ENCODE measurements at regions not wholly inside any gene's neighbourhood (a gene's known extent, or its start where the extent isn't known, plus 50 kb on each side); places are given as distances from the start of the nearest gene placed in this dataset.

DNA sequence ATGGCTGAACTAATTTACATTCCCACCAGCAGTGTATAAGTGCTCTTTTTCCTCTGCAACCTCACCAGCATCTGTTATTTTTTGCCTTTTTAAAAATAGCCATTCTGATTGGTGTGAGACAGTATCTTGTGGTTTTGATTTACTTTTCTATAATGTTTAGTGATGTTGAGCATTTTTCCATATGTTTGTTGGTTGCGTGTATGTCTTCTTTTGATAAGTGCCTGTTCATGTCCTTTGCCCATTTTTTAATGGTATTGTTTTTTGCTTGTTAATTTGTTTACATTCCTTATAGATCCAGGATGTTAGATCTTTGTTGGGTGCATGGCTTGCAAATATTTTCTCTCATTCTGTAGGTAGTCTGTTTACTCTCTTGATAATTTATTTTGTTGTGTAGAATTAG, 169.9 kb downstream of the PRL start:
- H4K20me1 ChIP-seq (ENCODE audit: control insufficient read depth, extremely low read depth, insufficient read depth, low read length), result no peaks in the 10 kb centered on the region
- H3K27ac ChIP-seq (ENCODE audit: control insufficient read depth, insufficient read depth, low read length), result no peak overlapping the region
- no peaks in the 10 kb centered on the region for H3K27me3 ChIP-seq (ENCODE audit: control insufficient read depth, extremely low read depth, insufficient read depth, low read length)
- dilution Hi-C loops (cut with MboI; ENCODE audit: extremely low pct_ligation_motif_present, low sequenced_read_pairs), result no loop called here
- no peaks in the 10 kb centered on the region for H3K79me2 ChIP-seq (ENCODE audit: control insufficient read depth, insufficient read depth, low read length)
- FAIRE-seq (no peak), DNase-seq (ENCODE audit: low read depth, low spot score) (no peak)
- no peaks in the 10 kb centered on the region for H3K9me1 ChIP-seq (ENCODE audit: control insufficient read depth, extremely low read depth, insufficient read depth, low read length)
- no peaks in the 10 kb centered on the region for H3K36me3 ChIP-seq (ENCODE audit: control insufficient read depth in 2 of 2, extremely low read depth in 1 of 2, insufficient read depth in 2 of 2, low read length in 2 of 2)
- H3K4me3 ChIP-seq (ENCODE audit: control insufficient read depth in 2 of 3, extremely low read depth in 1 of 3, insufficient read depth in 2 of 3, low read depth in 1 of 3, low read length in 3 of 3), result no peak overlapping the region
- H3K9me3 ChIP-seq (ENCODE audit: control insufficient read depth, low read depth, low read length), result no peaks in the 10 kb centered on the region
- no peaks in the 10 kb centered on the region for H3K4me1 ChIP-seq (ENCODE audit: control insufficient read depth, extremely low read depth, insufficient read depth, low read length)
- H3K4me2 ChIP-seq (ENCODE audit: control insufficient read depth, extremely low read depth, insufficient read depth, low read depth, low read length), result no peak overlapping the region
- no peak overlapping the region for H3K9ac ChIP-seq (ENCODE audit: control insufficient read depth, extremely low read depth, insufficient read depth, low read length)
- H2AFZ ChIP-seq (ENCODE audit: control insufficient read depth, low read length), result no peak overlapping the region
- TF ChIP-seq, protein P1, sequence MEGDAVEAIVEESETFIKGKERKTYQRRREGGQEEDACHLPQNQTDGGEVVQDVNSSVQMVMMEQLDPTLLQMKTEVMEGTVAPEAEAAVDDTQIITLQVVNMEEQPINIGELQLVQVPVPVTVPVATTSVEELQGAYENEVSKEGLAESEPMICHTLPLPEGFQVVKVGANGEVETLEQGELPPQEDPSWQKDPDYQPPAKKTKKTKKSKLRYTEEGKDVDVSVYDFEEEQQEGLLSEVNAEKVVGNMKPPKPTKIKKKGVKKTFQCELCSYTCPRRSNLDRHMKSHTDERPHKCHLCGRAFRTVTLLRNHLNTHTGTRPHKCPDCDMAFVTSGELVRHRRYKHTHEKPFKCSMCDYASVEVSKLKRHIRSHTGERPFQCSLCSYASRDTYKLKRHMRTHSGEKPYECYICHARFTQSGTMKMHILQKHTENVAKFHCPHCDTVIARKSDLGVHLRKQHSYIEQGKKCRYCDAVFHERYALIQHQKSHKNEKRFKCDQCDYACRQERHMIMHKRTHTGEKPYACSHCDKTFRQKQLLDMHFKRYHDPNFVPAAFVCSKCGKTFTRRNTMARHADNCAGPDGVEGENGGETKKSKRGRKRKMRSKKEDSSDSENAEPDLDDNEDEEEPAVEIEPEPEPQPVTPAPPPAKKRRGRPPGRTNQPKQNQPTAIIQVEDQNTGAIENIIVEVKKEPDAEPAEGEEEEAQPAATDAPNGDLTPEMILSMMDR (optimal IDR thresholded peaks at IDR 0.05 in 1 of 3, IDR thresholded peaks at IDR 0.05 in 1 of 3, conservative IDR thresholded peaks at IDR 0.05 in 1 of 3; ENCODE audit: extremely low read depth in 1 of 3, insufficient read depth in 2 of 3, low read length in 3 of 3), result no peak
- TF ChIP-seq EZH2 (IDR thresholded peaks at IDR 0.05; ENCODE audit: low read length), result no peak

DNA sequence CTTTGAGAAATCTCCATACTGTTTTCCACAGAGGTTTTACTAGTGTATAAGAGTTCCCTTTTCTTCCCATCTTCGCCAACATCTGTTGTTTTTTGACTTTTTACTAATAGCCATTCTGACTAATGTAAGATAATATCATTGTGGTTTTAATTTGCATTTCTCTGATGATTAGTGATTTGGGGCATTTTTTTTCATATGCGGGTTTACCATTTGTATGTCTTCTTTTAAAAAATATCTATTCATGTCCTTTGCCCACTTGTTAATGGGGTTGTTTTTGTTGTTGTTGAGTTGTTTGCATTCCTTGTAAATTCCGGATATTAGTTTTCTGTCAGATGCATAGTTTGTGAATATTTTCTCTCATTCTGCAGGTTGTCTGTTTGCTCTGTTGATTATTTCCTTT, 167.1 kb downstream of the PRL start:
- no peak overlapping the region for H3K9ac ChIP-seq (ENCODE audit: control insufficient read depth, extremely low read depth, insufficient read depth, low read length)
- DNase-seq (ENCODE audit: low read depth, low spot score), result no peak
- H3K4me1 ChIP-seq (ENCODE audit: control insufficient read depth, extremely low read depth, insufficient read depth, low read length), result no peaks in the 10 kb centered on the region
- no peaks in the 10 kb centered on the region for H3K79me2 ChIP-seq (ENCODE audit: control insufficient read depth, insufficient read depth, low read length)
- TF ChIP-seq, protein P1 (optimal IDR thresholded peaks at IDR 0.05 in 1 of 3, IDR thresholded peaks at IDR 0.05 in 1 of 3, conservative IDR thresholded peaks at IDR 0.05 in 1 of 3; ENCODE audit: extremely low read depth in 1 of 3, insufficient read depth in 2 of 3, low read length in 3 of 3), result no peak
- no peaks in the 10 kb centered on the region for H3K36me3 ChIP-seq (ENCODE audit: control insufficient read depth in 2 of 2, extremely low read depth in 1 of 2, insufficient read depth in 2 of 2, low read length in 2 of 2)
- no peaks in the 10 kb centered on the region for H4K20me1 ChIP-seq (ENCODE audit: control insufficient read depth, extremely low read depth, insufficient read depth, low read length)
- H3K27ac ChIP-seq (ENCODE audit: control insufficient read depth, insufficient read depth, low read length), result no peak overlapping the region
- no peak overlapping the region for H2AFZ ChIP-seq (ENCODE audit: control insufficient read depth, low read length)
- no peak overlapping the region for H3K4me3 ChIP-seq (ENCODE audit: control insufficient read depth in 2 of 3, extremely low read depth in 1 of 3, insufficient read depth in 2 of 3, low read depth in 1 of 3, low read length in 3 of 3)
- no peaks in the 10 kb centered on the region for H3K9me3 ChIP-seq (ENCODE audit: control insufficient read depth, low read depth, low read length)
- dilution Hi-C loops (cut with MboI; ENCODE audit: extremely low pct_ligation_motif_present, low sequenced_read_pairs), result no loop called here
- H3K9me1 ChIP-seq (ENCODE audit: control insufficient read depth, extremely low read depth, insufficient read depth, low read length), result no peaks in the 10 kb centered on the region
- no peak overlapping the region for H3K4me2 ChIP-seq (ENCODE audit: control insufficient read depth, extremely low read depth, insufficient read depth, low read depth, low read length)
- no peak for FAIRE-seq
- no peaks in the 10 kb centered on the region for H3K27me3 ChIP-seq (ENCODE audit: control insufficient read depth, extremely low read depth, insufficient read depth, low read length)

All from keratinocyte (primary cell).